ENCODE measurements at regions not wholly inside any gene's neighbourhood (a gene's known extent, or its start where the extent isn't known, plus 50 kb on each side); places are given as distances from the start of the nearest gene placed in this dataset.

DNA sequence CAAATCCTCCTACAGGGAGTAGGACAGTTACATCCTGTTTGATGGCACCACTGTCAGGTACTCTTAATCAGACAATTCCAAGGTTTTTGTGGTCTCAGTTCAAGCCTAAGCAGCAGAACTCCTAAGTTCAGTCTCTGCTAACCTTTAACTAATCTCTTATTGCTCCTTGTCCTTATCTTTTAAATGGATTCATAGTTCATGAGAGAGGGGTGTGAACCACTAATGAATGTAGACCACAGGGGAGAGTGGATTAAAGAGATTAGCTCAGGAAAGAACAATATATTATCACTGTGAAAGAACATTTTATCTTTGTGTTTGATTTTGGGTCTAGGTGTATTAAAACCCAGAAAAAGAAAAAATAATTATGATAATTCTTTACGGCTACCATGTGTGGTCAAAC, 168.9 kb downstream of the DCK start:
- DNase-seq (ENCODE audit: low read depth) = no peak

GRCh38 chr4:71163317-71163716, 169.9 kb downstream of the DCK start:
- peak; percentile 26 for DNase-seq (ENCODE audit: low read depth)

DNA sequence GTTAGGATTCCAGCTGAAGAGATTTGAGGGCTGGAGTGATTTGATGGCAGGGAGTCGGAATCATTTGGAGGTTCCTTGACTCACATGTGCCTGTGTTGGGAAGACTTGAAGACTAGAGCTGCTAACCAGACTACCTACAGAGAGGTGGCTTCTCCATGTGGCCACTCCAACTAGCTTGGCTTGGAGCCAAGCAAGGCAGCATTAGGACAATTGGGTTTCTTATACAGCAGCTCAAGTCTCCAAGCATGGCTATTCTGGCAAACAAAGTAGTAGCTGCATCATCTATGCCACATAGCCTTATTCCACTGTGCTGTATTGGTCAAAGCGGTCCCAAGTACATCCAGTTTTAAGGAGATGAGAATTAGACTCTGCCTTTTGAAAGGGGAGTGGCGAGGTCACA, 171.7 kb upstream of the SLC4A4 start:
- DNase-seq (ENCODE audit: low read depth) = no peak

- no peak for DNase-seq (ENCODE audit: low read depth)
Measured at GRCh38 chr4:71171592-71171991, 167.2 kb upstream of the SLC4A4 start.

- DNase-seq (ENCODE audit: low read depth) = no peak
Measured at GRCh38 chr4:71181332-71181731, 157.5 kb upstream of the SLC4A4 start.

- DNase-seq (ENCODE audit: low read depth) = peak; percentile 72
Measured at GRCh38 chr4:71184195-71184781, 154.5 kb upstream of the SLC4A4 start.

GRCh38 chr4:71185037-71185436, 153.8 kb upstream of the SLC4A4 start:
- DNase-seq (ENCODE audit: low read depth) = no peak

DNA sequence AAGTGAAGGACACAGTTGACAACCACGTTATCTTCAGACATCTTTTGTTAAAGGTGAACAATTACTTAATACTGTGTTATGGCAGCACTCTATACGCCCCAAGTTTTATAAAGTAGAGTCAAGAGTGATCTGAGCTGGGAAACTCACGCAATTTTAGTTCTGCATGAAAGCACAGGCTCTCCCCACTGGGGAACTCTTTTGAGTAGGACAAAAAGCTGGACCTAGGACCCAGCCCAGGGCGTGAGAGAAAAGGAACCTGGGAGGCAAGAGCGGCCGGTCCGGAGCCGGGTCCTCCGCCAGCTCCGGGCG, 152.6 kb upstream of the SLC4A4 start:
- no peak for DNase-seq (ENCODE audit: low read depth)

DNA sequence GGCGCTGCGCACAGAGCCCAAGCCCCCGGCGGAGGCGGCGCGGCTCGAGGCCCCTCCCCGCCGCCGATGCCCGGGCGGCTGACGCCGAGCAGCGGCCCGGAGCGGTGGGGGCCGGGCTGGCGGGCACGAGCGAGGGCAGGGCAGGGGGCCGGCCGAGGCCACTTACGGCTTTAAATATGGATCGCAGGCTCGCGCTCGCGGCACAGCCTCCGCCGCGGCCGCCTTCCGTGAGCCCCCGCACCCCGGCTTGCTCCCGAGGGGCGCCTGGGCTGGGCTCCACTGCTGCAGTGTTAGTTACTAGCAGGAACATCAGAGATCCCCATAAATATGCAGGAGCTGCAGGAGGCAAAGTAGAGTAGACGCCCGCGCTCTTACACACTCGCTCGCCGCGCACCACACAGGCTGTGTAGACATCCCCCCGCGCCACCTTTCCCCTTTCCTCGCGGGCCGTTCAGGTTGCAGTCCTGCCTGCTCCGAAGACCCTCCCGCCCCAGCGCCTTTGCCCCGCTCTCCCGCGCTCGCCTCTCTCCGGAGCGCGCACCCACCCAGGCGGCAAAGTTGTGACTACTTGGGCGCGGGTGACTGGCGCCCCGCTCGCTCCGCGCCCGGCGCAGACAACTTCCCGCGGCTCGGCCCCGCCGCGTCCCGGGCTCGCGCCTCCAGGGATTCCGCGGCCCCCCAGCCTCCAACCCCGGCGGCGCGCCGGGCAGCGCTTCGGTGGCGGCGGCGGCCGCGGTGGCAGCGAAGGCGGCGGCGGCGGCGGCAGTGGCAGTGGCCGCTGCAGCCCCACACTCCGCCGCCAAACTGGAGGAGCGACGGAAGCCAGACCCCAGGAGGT, 152.0 kb upstream of the SLC4A4 start:
- DNase-seq (ENCODE audit: low read depth) = peak; percentile 71

DNA sequence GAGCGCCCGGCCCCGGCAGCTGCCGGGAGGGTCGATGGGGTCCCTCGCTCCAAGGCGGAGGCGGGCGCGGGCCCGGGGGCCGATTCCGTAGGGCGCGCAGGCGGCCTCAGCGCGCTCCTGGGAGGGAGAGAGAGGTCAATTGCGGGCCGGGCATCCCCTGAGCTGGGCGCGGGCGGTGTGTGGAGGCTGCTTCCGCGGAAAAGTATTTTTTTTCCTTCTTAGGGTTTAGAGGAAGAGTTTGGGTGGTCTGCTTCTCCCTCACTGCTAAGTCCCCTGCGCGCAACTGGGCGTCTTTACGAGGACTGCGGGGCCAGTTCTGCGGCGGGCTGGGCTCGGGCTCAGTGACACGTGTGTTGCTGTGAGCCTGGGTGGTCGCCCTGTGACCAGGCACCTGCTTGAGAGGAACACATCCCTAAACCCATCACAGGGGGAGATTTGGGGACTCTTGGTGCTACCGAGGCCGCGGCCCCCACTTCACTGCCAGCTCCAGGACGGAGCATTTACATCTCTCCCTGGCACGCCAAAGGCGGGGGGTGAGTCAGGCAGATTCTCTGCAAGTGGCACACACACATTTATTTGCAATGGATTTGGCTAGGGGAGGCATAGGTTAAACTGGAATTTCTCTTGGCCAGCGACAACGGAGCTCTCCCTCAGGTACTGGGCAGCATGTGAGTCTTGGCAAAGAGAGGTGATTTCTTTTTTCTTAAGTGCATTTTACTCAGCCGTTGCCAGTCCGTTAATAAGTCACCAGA, 151.2 kb upstream of the SLC4A4 start:
- peak; percentile 64 for DNase-seq (ENCODE audit: low read depth)

DNA sequence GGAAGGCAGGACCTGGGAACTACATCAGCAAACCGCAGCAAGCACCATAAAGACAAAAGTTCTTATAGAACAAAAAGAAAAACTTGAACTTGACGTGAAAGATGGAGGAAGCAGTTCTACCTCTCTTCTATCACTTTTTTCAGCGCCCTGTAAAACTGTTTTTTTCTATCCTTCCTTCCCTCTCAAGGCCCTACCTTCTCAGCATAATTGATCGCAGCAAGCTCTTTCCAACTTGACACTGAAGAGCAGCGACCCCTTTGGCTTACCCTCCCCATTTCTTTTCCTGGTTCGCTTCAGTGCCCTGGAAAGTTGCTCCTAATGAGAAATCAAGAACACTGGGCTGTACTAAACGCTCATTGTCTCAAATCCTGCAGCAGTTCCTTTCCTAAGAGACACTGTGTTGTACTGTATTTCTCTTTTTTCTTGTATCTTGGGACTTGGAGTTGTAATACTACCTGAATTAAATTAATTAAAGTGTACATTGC, 150.6 kb upstream of the SLC4A4 start:
- no peak for DNase-seq (ENCODE audit: low read depth)

DNA sequence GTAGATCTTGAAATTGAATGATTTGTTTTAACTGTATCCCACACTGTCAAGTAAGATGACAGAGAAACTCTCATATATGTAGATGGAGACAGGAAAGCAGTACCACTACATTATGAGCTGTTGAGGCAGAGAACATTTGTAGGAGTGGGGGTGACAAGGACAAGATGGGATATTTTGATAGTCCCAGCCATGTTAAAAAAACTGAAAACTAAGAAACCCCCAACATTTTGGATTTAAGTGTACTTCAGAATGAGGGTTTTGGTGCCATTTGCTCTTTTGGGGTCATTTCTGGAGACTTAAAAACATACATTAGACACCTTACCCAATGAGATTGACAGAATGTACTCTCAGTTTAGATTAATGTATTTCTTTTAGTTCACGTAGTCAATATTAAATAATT, 149.9 kb upstream of the SLC4A4 start:
- DNase-seq (ENCODE audit: low read depth) = no peak

GRCh38 chr4:71189471-71189870, 149.3 kb upstream of the SLC4A4 start:
- DNase-seq (ENCODE audit: low read depth) = peak; percentile 72

DNA sequence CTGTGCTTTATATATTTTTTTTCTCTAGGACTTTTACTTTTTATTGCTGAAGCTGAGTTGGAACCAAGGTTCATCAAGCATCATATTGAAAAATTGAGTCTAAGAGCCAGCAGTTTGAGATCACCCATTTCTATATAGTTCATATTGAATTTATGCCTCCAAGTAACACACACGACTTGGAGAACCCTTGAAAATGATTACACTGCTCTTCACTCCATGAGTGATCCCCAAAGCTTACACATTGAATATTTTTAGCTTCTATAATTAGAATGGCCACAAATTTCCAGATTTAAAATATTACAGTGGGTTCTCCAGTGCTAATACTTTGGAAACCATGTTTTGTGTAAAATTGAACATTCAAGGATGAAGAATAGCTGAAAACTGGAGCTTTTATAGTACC, 144.4 kb upstream of the SLC4A4 start:
- DNase-seq (ENCODE audit: low read depth) = no peak

- peak; percentile 94 for DNase-seq (ENCODE audit: low read depth)
Measured at GRCh38 chr4:71195924-71196323, 142.9 kb upstream of the SLC4A4 start.

DNA sequence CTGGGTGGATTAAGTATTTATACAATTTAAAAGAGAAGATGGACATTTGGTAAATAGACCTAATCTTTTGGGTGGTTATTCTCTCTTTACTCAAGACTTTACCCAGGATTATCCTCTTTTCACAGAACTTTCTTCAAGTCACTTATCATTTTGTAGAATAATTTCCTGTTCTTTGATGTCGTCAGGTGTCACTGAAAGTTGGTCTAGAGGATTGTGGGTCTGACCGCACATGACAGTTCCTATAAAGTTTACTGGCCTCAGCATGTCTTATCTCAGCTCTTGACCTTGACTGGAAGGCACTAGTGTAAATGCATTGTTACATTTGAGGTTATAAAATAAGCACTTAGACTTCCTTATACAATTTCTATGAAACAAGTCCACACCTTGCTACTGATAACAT, 139.9 kb upstream of the SLC4A4 start:
- DNase-seq (ENCODE audit: low read depth) = no peak

GRCh38 chr4:71201057-71201456, 137.8 kb upstream of the SLC4A4 start:
- DNase-seq (ENCODE audit: low read depth) = no peak

DNA sequence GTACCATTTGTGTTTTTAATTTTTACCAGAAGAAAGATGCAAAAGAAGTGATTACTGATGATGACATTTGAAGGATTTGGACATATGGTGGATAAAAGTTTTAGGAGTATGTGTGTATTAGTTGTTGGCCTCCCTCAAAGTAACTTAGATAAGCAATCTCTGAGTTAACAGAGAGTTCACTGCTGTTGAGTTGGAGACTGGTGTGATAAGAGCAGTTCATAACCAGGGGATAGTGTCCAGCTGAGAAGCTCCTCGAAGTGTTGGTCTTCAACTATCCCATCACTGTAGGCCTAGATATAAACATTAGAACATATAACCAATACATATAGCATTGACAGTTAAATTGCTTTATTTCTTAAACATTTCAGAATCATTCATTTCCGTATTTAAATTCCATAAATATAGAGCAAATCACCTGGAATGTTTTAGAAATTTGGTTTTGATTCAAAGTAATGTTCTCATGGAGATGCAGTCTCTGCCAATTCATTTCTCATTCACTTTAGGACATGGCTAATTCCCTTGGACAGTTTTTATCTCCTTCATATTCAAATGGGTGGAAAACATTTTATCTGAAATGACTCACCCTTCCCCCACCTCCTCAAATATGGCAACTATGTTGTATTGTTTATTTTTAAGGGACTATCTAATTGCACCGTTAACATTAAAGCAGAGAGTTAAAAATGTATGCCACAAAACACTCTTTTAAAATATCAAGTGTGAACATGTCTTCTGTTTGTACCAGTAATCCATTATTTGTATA, 136.8 kb upstream of the SLC4A4 start:
- DNase-seq (ENCODE audit: low read depth) = peak; percentile 61

DNA sequence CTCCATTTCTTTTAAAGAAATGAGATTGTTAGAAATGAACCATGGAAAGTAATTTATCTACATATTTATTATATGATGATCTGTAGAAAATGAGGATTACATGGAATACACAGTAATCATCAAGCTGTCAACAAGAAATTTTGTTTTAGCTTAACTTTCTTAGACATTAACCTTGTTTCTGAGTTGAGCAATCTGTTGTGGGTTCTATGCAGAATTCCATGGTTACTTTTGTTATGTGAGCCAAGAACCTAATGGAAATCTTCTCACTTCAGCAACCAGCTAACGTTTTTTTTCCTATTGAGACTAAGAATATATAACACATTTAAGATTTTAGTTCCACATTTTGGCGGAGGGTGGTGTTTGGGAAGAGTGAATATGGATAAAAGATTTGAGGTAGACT, 136.1 kb upstream of the SLC4A4 start:
- DNase-seq (ENCODE audit: low read depth) = no peak

GRCh38 chr4:71204056-71204455, 134.8 kb upstream of the SLC4A4 start:
- DNase-seq (ENCODE audit: low read depth) = no peak

GRCh38 chr4:71206763-71207162, 132.1 kb upstream of the SLC4A4 start:
- DNase-seq (ENCODE audit: low read depth) = peak; percentile 86

DNA sequence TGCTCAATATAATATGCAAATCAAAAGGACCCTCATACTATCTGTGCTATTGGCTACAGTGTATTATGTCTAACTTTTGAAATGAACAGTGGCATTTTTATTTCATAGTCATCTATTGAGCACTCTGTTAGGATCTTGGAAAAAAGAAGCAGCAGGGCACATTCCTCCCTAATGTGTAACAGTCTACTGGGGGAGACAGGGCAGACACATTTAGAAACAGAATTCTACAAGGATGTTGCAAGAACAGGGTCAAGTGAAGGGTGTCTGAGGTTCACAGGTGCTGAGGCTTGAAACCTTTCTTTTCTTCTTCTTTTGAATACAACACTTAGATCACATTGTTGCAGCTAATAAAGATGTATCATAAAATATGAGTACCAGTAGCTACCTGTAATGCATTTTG, 129.7 kb upstream of the SLC4A4 start:
- DNase-seq (ENCODE audit: low read depth) = peak; percentile 87
